ENCODE measurements at regions not wholly inside any gene's neighbourhood (a gene's known extent, or its start where the extent isn't known, plus 50 kb on each side); places are given as distances from the start of the nearest gene placed in this dataset.

DNA sequence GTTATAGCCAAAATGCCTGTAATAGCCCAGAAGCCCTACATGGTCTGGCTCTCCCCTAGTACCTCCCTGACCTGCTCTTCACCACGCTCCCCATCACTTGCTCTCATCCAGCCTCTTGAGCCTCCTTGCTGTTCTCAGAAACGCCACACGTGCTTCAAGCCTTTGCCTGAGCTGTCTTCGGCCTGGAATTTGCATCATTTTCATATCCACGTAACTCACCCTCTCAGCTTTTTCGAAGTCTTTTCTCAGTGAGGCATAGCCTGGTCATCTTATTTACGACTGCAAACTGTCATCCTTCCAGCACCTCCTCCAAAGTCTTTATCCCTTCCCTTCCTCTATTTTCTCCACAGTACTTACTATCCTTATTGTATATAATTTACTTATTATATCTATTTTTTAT is 151.0 kb upstream of the AHR start:
- TF ChIP-seq, protein P1, sequence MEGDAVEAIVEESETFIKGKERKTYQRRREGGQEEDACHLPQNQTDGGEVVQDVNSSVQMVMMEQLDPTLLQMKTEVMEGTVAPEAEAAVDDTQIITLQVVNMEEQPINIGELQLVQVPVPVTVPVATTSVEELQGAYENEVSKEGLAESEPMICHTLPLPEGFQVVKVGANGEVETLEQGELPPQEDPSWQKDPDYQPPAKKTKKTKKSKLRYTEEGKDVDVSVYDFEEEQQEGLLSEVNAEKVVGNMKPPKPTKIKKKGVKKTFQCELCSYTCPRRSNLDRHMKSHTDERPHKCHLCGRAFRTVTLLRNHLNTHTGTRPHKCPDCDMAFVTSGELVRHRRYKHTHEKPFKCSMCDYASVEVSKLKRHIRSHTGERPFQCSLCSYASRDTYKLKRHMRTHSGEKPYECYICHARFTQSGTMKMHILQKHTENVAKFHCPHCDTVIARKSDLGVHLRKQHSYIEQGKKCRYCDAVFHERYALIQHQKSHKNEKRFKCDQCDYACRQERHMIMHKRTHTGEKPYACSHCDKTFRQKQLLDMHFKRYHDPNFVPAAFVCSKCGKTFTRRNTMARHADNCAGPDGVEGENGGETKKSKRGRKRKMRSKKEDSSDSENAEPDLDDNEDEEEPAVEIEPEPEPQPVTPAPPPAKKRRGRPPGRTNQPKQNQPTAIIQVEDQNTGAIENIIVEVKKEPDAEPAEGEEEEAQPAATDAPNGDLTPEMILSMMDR (IDR thresholded peaks at IDR 0.05; ENCODE audit: insufficient read depth, low read depth, low read length): no peak
- no peak for TF ChIP-seq EZH2 (IDR thresholded peaks at IDR 0.05; ENCODE audit: insufficient read depth, low read length)
